Astrocyte (in vitro differentiated cells and primary cell): ENCODE measurements at regions not wholly inside any gene's neighbourhood (a gene's known extent, or its start where the extent isn't known, plus 50 kb on each side); places are given as distances from the start of the nearest gene placed in this dataset.

Experiments used
- DNase-seq: peaks from one replicate; pipeline ENCODE4 v3.0.0-alpha.2; 2010; ENCODE audit warnings: low read depth
- FAIRE-seq: peaks from 2 replicates; lab custom pipeline; 2011; peaks lifted over from hg19 to GRCh38; lab: Jason Lieb, UNC
- H2AFZ ChIP-seq: 2 replicates; pipeline ENCODE4 v1.6.0; 2012; ENCODE audit warnings: low read depth, low read length, inconsistent platforms
- H3K27ac ChIP-seq: 2 replicates; pipeline ENCODE4 v1.5.1; 2011; ENCODE audit warnings: low read depth, low read length, inconsistent platforms
- H3K27me3 ChIP-seq: 2 replicates; pipeline ENCODE4 v1.6.0; 2011; ENCODE audit warnings: low read length, inconsistent platforms; ENCODE audit not compliant: insufficient read depth
- H3K36me3 ChIP-seq: 2 replicates; pipeline ENCODE4 v1.5.1; 2011; ENCODE audit warnings: low read length, inconsistent platforms; ENCODE audit not compliant: insufficient read depth
- H3K4me1 ChIP-seq: 2 replicates; pipeline ENCODE4 v1.5.1; 2011; ENCODE audit warnings: low read length, inconsistent platforms; ENCODE audit not compliant: insufficient read depth
- H3K4me2 ChIP-seq: 2 replicates; pipeline ENCODE4 v1.6.0; 2012; ENCODE audit warnings: low read length, inconsistent platforms
- H3K4me3 ChIP-seq: 2 replicates; pipeline ENCODE4 v1.5.1; 2011; ENCODE audit warnings: low read depth, mild to moderate bottlenecking, low read length, inconsistent platforms; ENCODE audit not compliant: insufficient read depth
- H3K79me2 ChIP-seq: 2 replicates; pipeline ENCODE4 v1.6.0; 2012; ENCODE audit warnings: mild to moderate bottlenecking, low read length, inconsistent platforms; ENCODE audit not compliant: insufficient read depth
- H3K9ac ChIP-seq: 2 replicates; pipeline ENCODE4 v1.6.0; 2012; ENCODE audit warnings: mild to moderate bottlenecking, low read length, inconsistent platforms
- H3K9me3 ChIP-seq: 2 replicates; pipeline ENCODE4 v1.5.1; 2012; ENCODE audit warnings: low read depth, mild to moderate bottlenecking, low read length, inconsistent platforms; ENCODE audit not compliant: insufficient read depth
- H4K20me1 ChIP-seq: 2 replicates; pipeline ENCODE4 v1.6.0; 2012; ENCODE audit warnings: low read length, inconsistent platforms; ENCODE audit not compliant: insufficient read depth
- H3K27ac Mint-ChIP-seq: one replicate; pipeline ENCODE4 v1.8.0; 2021; ENCODE audit warnings: mild to moderate bottlenecking, mixed read lengths; ENCODE audit not compliant: unreplicated experiment
- H3K27me3 Mint-ChIP-seq: one replicate; pipeline ENCODE4 v1.8.0; 2021; ENCODE audit warnings: low read depth, mixed read lengths; ENCODE audit not compliant: unreplicated experiment
- H3K36me3 Mint-ChIP-seq: one replicate; pipeline ENCODE4 v1.8.0; 2021; ENCODE audit warnings: low read depth, mixed read lengths; ENCODE audit not compliant: unreplicated experiment
- H3K4me1 Mint-ChIP-seq: one replicate; pipeline ENCODE4 v1.8.0; 2021; ENCODE audit warnings: low read depth, mixed read lengths; ENCODE audit not compliant: unreplicated experiment
- H3K4me3 Mint-ChIP-seq: one replicate; pipeline ENCODE4 v1.8.0; 2021; ENCODE audit warnings: mild to moderate bottlenecking, moderate library complexity, mixed read lengths; ENCODE audit not compliant: unreplicated experiment
- H3K9me3 Mint-ChIP-seq: one replicate; pipeline ENCODE4 v1.8.0; 2021; ENCODE audit warnings: mild to moderate bottlenecking, mixed read lengths; ENCODE audit not compliant: unreplicated experiment
- EZH2 ChIP-seq: IDR thresholded peaks from 2 replicates; pipeline ENCODE4 v1.6.1; 2012; ENCODE audit warnings: mild to moderate bottlenecking, low read length, inconsistent platforms; ENCODE audit not compliant: insufficient read depth
- TF ChIP-seq, protein P1 (sequence below): IDR thresholded peaks from 2 replicates; pipeline ENCODE4 v1.5.1; 2011; ENCODE audit warnings: low read depth, mild to moderate bottlenecking, inconsistent platforms, low read length, moderate library complexity; ENCODE audit not compliant: insufficient read depth

GRCh38 chr2:125175415-125175814 is 1150.3 kb downstream of the CNTNAP5 start:
- H2AFZ ChIP-seq: no peak overlapping the region
- Mint-ChIP-seq H3K36me3 (peaks cover 2% of the 10 kb centered on the region), H3K4me1 (peaks cover 3% of the 10 kb centered on the region), H3K27me3 (no peaks in the 10 kb centered on the region), H3K27ac (no peak overlapping the region), H3K9me3 (peaks cover 9% of the 10 kb centered on the region), H3K4me3 (no peak overlapping the region)
- H3K27me3 ChIP-seq: no peaks in the 10 kb centered on the region
- no peaks in the 10 kb centered on the region for H4K20me1 ChIP-seq
- TF ChIP-seq, protein P1, sequence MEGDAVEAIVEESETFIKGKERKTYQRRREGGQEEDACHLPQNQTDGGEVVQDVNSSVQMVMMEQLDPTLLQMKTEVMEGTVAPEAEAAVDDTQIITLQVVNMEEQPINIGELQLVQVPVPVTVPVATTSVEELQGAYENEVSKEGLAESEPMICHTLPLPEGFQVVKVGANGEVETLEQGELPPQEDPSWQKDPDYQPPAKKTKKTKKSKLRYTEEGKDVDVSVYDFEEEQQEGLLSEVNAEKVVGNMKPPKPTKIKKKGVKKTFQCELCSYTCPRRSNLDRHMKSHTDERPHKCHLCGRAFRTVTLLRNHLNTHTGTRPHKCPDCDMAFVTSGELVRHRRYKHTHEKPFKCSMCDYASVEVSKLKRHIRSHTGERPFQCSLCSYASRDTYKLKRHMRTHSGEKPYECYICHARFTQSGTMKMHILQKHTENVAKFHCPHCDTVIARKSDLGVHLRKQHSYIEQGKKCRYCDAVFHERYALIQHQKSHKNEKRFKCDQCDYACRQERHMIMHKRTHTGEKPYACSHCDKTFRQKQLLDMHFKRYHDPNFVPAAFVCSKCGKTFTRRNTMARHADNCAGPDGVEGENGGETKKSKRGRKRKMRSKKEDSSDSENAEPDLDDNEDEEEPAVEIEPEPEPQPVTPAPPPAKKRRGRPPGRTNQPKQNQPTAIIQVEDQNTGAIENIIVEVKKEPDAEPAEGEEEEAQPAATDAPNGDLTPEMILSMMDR: no peak
- no peak for TF ChIP-seq EZH2
- H3K4me2 ChIP-seq: no peak overlapping the region
- H3K36me3 ChIP-seq: no peaks in the 10 kb centered on the region
- no peak overlapping the region for H3K9ac ChIP-seq
- no peak for FAIRE-seq
- H3K4me1 ChIP-seq: no peaks in the 10 kb centered on the region
- DNase-seq: no peak
- peaks cover 5% of the 10 kb centered on the region for H3K9me3 ChIP-seq
- H3K27ac ChIP-seq: no peak overlapping the region
- H3K4me3 ChIP-seq: no peak overlapping the region
- no peaks in the 10 kb centered on the region for H3K79me2 ChIP-seq

DNA sequence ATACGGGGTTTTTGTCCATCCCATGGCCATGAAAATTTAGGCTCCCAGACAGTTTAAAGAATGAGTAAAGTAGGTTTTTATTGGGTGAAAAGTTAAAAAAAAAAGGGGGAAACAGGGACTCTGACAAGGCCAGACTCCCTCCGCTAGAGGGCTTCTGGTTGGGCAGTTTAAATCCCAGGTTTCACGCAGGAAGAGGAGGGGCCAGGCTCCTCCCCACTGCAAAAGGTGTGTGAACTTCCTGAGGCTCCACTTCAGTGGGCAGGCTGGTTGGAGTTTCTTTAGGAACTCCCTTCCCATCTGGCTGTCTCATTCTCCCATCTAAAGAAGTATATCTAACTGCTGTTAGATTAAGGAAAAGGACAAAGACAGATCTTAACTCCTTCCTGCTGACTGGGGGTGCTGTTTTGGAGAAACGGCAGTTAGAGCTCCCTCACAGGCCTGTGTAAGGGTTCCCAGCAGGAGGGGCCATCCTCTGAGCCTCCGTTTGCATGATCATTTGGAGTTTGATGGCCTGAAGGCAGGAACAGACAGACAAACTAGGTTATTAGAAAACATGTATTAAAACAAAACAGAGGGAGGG is 1160.7 kb downstream of the CNTNAP5 start:
- no peaks in the 10 kb centered on the region for H3K9me3 ChIP-seq
- no peaks in the 10 kb centered on the region for H3K4me1 ChIP-seq
- no peaks in the 10 kb centered on the region for H4K20me1 ChIP-seq
- Mint-ChIP-seq H3K27ac (no peak overlapping the region), H3K4me3 (no peak overlapping the region), H3K9me3 (no peaks in the 10 kb centered on the region), H3K27me3 (no peaks in the 10 kb centered on the region), H3K36me3 (no peaks in the 10 kb centered on the region), H3K4me1 (no peaks in the 10 kb centered on the region)
- TF ChIP-seq, protein P1: no peak
- TF ChIP-seq EZH2: no peak
- H2AFZ ChIP-seq: no peak overlapping the region
- H3K27ac ChIP-seq: no peak overlapping the region
- H3K9ac ChIP-seq: no peak overlapping the region
- no peaks in the 10 kb centered on the region for H3K36me3 ChIP-seq
- H3K4me3 ChIP-seq: no peak overlapping the region
- no peaks in the 10 kb centered on the region for H3K79me2 ChIP-seq
- FAIRE-seq (no peak), DNase-seq (no peak)
- no peak overlapping the region for H3K4me2 ChIP-seq
- H3K27me3 ChIP-seq: no peaks in the 10 kb centered on the region

DNA sequence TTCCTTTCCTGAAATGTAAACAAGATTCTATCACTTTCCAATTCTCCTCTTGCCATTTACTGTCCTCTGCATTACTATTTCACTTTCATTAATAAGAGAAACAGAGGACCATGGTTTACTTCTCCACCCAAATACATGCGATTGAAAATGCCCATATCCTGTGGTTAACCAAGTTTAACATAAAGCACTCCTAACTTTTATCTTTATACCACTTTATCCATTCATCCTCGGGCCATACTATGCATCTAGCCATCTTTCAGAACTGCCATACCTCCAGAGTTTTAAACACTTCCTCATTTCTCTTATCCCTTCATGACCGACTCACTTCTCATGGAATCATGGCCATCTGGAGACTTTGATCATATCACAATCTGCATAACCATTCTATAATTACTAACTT is 1182.3 kb downstream of the CNTNAP5 start:
- Histone ChIP-seq H3K27ac (no peak overlapping the region), H3K27me3 (no peaks in the 10 kb centered on the region), H4K20me1 (no peaks in the 10 kb centered on the region), H3K9me3 (no peaks in the 10 kb centered on the region), H3K79me2 (no peaks in the 10 kb centered on the region), H3K4me3 (no peak overlapping the region), H3K4me2 (no peak overlapping the region), H3K9ac (no peak overlapping the region), H3K4me1 (no peaks in the 10 kb centered on the region), H3K36me3 (no peaks in the 10 kb centered on the region), H2AFZ (no peak overlapping the region)
- H3K36me3 Mint-ChIP-seq: no peaks in the 10 kb centered on the region
- H3K4me1 Mint-ChIP-seq: no peaks in the 10 kb centered on the region
- TF ChIP-seq, protein P1: no peak
- TF ChIP-seq EZH2: no peak
- no peak for FAIRE-seq
- H3K27me3 Mint-ChIP-seq: no peaks in the 10 kb centered on the region
- DNase-seq: no peak
- H3K27ac Mint-ChIP-seq: no peak overlapping the region
- H3K4me3 Mint-ChIP-seq: no peak overlapping the region
- no peaks in the 10 kb centered on the region for H3K9me3 Mint-ChIP-seq
